IMR-90 (cell line): ENCODE measurements at regions not wholly inside any gene's neighbourhood (a gene's known extent, or its start where the extent isn't known, plus 50 kb on each side); places are given as distances from the start of the nearest gene placed in this dataset.
A peak's percentile ranks its signal among the peaks of the same experiment; 100 is the strongest.

Source experiments
- ATAC-seq: fragments of 200-7000 bp; cut with Tn5 transposase; 2 replicates; pipeline ENCODE4 v1.9.1; 2020; ENCODE audit warnings: low read depth, mild to moderate bottlenecking, moderate library complexity
- BruUV-seq: library from RNA; stranded (reverse); fragments of 400-500 nt; replicated peaks from 2 replicates; lab custom pipeline; 2021; lab: Mats Ljungman, UMichigan
- CTCF ChIA-PET: fragments of 300-600 bp; formaldehyde crosslinking; extraction: SDS; loops from one replicate; lab custom pipeline; 2021; ENCODE audit warnings: antibody characterized with exemption; lab: Yijun Ruan, JAX
- POLR2A ChIA-PET: fragments of 300-600 bp; sonication (Branson Sonifier 250); formaldehyde crosslinking; loops from one replicate; lab custom pipeline; 2022; ENCODE audit warnings: antibody characterized with exemption; ENCODE audit not compliant: unreplicated experiment; lab: Charles Lee
- DNase-seq: peaks from one replicate; pipeline ENCODE4 v3.0.0; 2013
- H2AFZ ChIP-seq: replicated peaks from 2 replicates; pipeline ENCODE3; 2013; ENCODE audit warnings: low read length, mild to moderate bottlenecking; ENCODE audit not compliant: poor library complexity
- H2AK5ac ChIP-seq: 2 replicates; pipeline ENCODE4 v1.6.1; 2013; ENCODE audit warnings: low read depth, low read length, inconsistent platforms
- H2AK9ac ChIP-seq: replicated peaks from 2 replicates; pipeline ENCODE3; 2013; ENCODE audit warnings: mild to moderate bottlenecking, low read depth, low read length, moderate library complexity; ENCODE audit not compliant: poor library complexity
- H2BK120ac ChIP-seq: 2 replicates; pipeline ENCODE4 v1.6.1; 2013; ENCODE audit warnings: low read depth, low read length, inconsistent platforms
- H2BK15ac ChIP-seq: 3 replicates; pipeline ENCODE4 v1.6.1; 2013; ENCODE audit warnings: low read depth, low read length, inconsistent platforms
- H2BK20ac ChIP-seq: 2 replicates; pipeline ENCODE4 v1.6.1; 2013; ENCODE audit warnings: low read depth, mild to moderate bottlenecking, inconsistent platforms, low read length, moderate library complexity
- H2BK5ac ChIP-seq: 2 replicates; pipeline ENCODE4 v1.6.1; 2013; ENCODE audit warnings: mild to moderate bottlenecking, low read depth, low read length, inconsistent platforms; ENCODE audit not compliant: poor library complexity, severe bottlenecking
- H3K14ac ChIP-seq: replicated peaks from 2 replicates; pipeline ENCODE4 v1.6.1; 2013; ENCODE audit warnings: low read depth, low read length, inconsistent platforms
- H3K18ac ChIP-seq: 2 replicates; pipeline ENCODE4 v1.6.1; 2013; ENCODE audit warnings: low read depth, low read length, control low read depth
- H3K23ac ChIP-seq: 2 replicates; pipeline ENCODE4 v1.6.1; 2013; ENCODE audit warnings: low read depth, low read length, inconsistent platforms
- H3K27ac ChIP-seq: 2 replicates; pipeline ENCODE4 v1.5.1; 2013; ENCODE audit warnings: mild to moderate bottlenecking, control low read depth, low read length; ENCODE audit not compliant: insufficient read depth
- H3K27me3 ChIP-seq: 2 replicates; pipeline ENCODE4 v1.6.1; 2013; ENCODE audit warnings: low read length; ENCODE audit not compliant: control insufficient read depth, insufficient read depth
- H3K36me3 ChIP-seq: 2 replicates; pipeline ENCODE4 v1.6.1; 2013; ENCODE audit warnings: low read length, mixed read lengths; ENCODE audit not compliant: control insufficient read depth, insufficient read depth
- H3K4ac ChIP-seq: 2 replicates; pipeline ENCODE4 v1.6.1; 2013; ENCODE audit warnings: low read depth, low read length, inconsistent platforms
- H3K4me1 ChIP-seq: 2 replicates; pipeline ENCODE4 v1.6.1; 2013; ENCODE audit warnings: low read length, mixed read lengths; ENCODE audit not compliant: control insufficient read depth, insufficient read depth
- H3K4me2 ChIP-seq: 2 replicates; pipeline ENCODE4 v1.6.1; 2013; ENCODE audit warnings: low read depth, mild to moderate bottlenecking, control low read depth, low read length, moderate library complexity
- H3K4me3 ChIP-seq: 2 replicates; pipeline ENCODE4 v1.5.1; 2013; ENCODE audit warnings: low read depth, mild to moderate bottlenecking, control low read depth, low read length, moderate library complexity; ENCODE audit not compliant: insufficient read depth
- H3K56ac ChIP-seq: 2 replicates; pipeline ENCODE4 v1.6.1; 2013; ENCODE audit warnings: low read length, inconsistent platforms; ENCODE audit not compliant: insufficient read depth; ENCODE audit errors: extremely low read depth
- H3K79me1 ChIP-seq, 2 experiments: 2 replicates each; pipeline ENCODE4 v1.6.1; 2013; ENCODE audit warnings: low read length in 2 of 2, inconsistent platforms in 1 of 2, low read depth in 1 of 2
- H3K9ac ChIP-seq: 2 replicates; pipeline ENCODE4 v1.6.1; 2013; ENCODE audit warnings: low read depth, low read length, control low read depth
- H3K9me1 ChIP-seq: 2 replicates; pipeline ENCODE4 v1.6.1; 2013; ENCODE audit warnings: low read length, inconsistent platforms; ENCODE audit not compliant: insufficient read depth
- H3K9me3 ChIP-seq: 2 replicates; pipeline ENCODE4 v1.6.1; 2013; ENCODE audit warnings: low read length; ENCODE audit not compliant: control insufficient read depth, insufficient read depth
- H4K20me1 ChIP-seq: 2 replicates; pipeline ENCODE4 v1.6.1; 2013; ENCODE audit warnings: low read length, inconsistent platforms; ENCODE audit not compliant: insufficient read depth
- H4K5ac ChIP-seq: 2 replicates; pipeline ENCODE4 v1.6.1; 2013; ENCODE audit warnings: mild to moderate bottlenecking, low read depth, low read length, control low read depth
- H4K8ac ChIP-seq, 2 experiments: 2 replicates each; pipeline ENCODE4 v1.6.1; 2013; ENCODE audit warnings: low read depth in 2 of 2, low read length in 2 of 2, control low read depth in 1 of 2, inconsistent platforms in 1 of 2
- H4K91ac ChIP-seq: 2 replicates; pipeline ENCODE4 v1.6.1; 2013; ENCODE audit warnings: low read depth, low read length, inconsistent platforms; ENCODE audit not compliant: insufficient read depth
- BHLHE40 ChIP-seq: fragments of 150-350 bp; IDR thresholded peaks from 2 replicates; pipeline ENCODE4 v1.6.1; 2016; ENCODE audit warnings: mild to moderate bottlenecking, low read depth, low read length
- CHD1 ChIP-seq: IDR thresholded peaks from 2 replicates; pipeline ENCODE4 v1.6.1; 2012; ENCODE audit warnings: low read depth, low read length, improper control_type of control experiment
- CTCF ChIP-seq: conservative IDR thresholded peaks from 2 replicates; pipeline ENCODE4 v1.5.1; 2012; ENCODE audit warnings: mild to moderate bottlenecking, low read depth, low read length, improper control_type of control experiment
- MAZ ChIP-seq: IDR thresholded peaks from 2 replicates; pipeline ENCODE4 v1.6.1; 2012; ENCODE audit warnings: low read depth, mild to moderate bottlenecking, low read length, improper control_type of control experiment, moderate library complexity, borderline replicate concordance
- NFE2L2 ChIP-seq: fragments of 150-350 bp; IDR thresholded peaks from 2 replicates; pipeline ENCODE4 v1.6.1; 2016; ENCODE audit warnings: low read depth, mild to moderate bottlenecking, low read length
- RCOR1 ChIP-seq: IDR thresholded peaks from 2 replicates; pipeline ENCODE4 v1.6.1; 2012; ENCODE audit warnings: mild to moderate bottlenecking, low read length, improper control_type of control experiment; ENCODE audit not compliant: insufficient replicate concordance
- RFX5 ChIP-seq: IDR thresholded peaks from 2 replicates; pipeline ENCODE4 v1.8.0; 2012; ENCODE audit warnings: low read depth, mild to moderate bottlenecking, low read length, moderate library complexity
- WGBS, 2 experiments: methylation state at CpG; one replicate each; pipeline versions ENCODE4 v1.1.5 to v1.1.7; 2013; ENCODE audit warnings: missing lambda C conversion rate in 2 of 2; ENCODE audit not compliant: insufficient read length in 1 of 2; ENCODE audit errors: extremely low coverage in 2 of 2; 5-methylcytosine and 5-hydroxymethylcytosine counted together
- dilution Hi-C: fragments of 300-500 bp; cut with HindIII; formaldehyde crosslinking; loops from one replicate; pipeline ENCODE4 v1.14.3; 2018; ENCODE audit warnings: low sequenced_read_pairs; ENCODE audit not compliant: unreplicated experiment
- in situ Hi-C: fragments of 300-500 bp; cut with MboI; formaldehyde crosslinking; loops from 3 replicates; pipeline ENCODE4 v1.14.3; 2019; ENCODE audit warnings: low sequenced_read_pairs, inconsistent platforms, mixed read lengths
- intact Hi-C: fragments of 100-400 bp; cut with micrococcal nuclease; formaldehyde crosslinking; loops from 2 replicates; pipeline ENCODE4 v1.10.0; 2022

DNA sequence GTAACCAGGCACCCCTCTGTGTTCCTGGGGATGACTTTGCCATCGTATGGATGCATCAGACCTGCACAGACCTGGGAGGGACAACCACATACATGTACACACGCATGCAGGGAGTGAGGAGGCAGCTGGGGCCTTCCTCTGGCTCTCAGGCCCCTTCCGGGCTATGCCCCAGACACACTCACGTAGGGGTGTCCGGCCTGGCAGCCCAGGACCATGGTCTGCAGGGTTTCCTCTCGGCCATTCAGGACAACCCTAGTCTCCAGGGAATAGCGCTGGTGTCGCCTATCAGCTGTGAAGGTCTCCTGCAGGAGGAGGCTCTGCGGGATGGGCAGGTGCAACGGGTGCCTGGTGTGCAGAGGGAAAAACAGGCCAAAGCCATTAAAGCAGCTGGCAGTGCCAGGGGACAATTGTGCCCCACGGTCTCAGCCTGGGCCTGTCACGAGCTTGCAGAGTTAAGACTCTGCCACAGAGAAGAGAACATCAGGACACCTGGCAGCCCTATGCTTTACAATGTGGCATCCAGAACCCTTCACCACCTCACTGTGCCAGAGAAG, 101.4 kb downstream of the RMI2 start:
- no peak overlapping the region for H3K4me3 ChIP-seq
- H3K79me1 ChIP-seq, result no peaks in the 10 kb centered on the region
- H3K14ac ChIP-seq, result no peak overlapping the region
- H3K9me3 ChIP-seq, result peaks cover 3% of the 10 kb centered on the region
- H4K20me1 ChIP-seq, result no peaks in the 10 kb centered on the region
- no peak overlapping the region for H3K18ac ChIP-seq
- H2AFZ ChIP-seq, result no peak overlapping the region
- no peak overlapping the region for H2BK15ac ChIP-seq
- peak overlapping the region; percentile 70 for H2AK9ac ChIP-seq
- H3K27ac ChIP-seq, result no peak overlapping the region
- no peaks in the 10 kb centered on the region for H3K9me1 ChIP-seq
- H4K8ac ChIP-seq, result no peak overlapping the region
- H3K36me3 ChIP-seq, result no peaks in the 10 kb centered on the region
- H3K56ac ChIP-seq, result no peak overlapping the region
- no peak overlapping the region for H3K9ac ChIP-seq
- WGBS, 2 experiments, result 67% methylated on average over 6 of the region's 12 CpGs; no CpG with 5 or more reads in 1 of the 2 experiments
- no peak overlapping the region for H2BK20ac ChIP-seq
- no peak overlapping the region for H2BK120ac ChIP-seq
- H3K23ac ChIP-seq, result no peak overlapping the region
- H4K91ac ChIP-seq, result no peak overlapping the region
- no peak overlapping the region for H3K4me2 ChIP-seq
- BruUV-seq, result no TSS peak
- H3K4ac ChIP-seq, result no peak overlapping the region
- DNase-seq (no peak), ATAC-seq (no peak)
- intact Hi-C loops (no loop called here), dilution Hi-C loops (no loop called here), in situ Hi-C loops (no loop called here)
- H2BK5ac ChIP-seq, result no peak overlapping the region
- H4K5ac ChIP-seq, result no peak overlapping the region
- H3K27me3 ChIP-seq, result peaks cover 28% of the 10 kb centered on the region
- H2AK5ac ChIP-seq, result no peak overlapping the region
- POLR2A ChIA-PET, result no interaction called here
- TF ChIP-seq MAZ, result no peak
- TF ChIP-seq CHD1, result no peak
- TF ChIP-seq NFE2L2, result no peak
- TF ChIP-seq RCOR1, result no peak
- TF ChIP-seq CTCF, result no peak
- no peak for TF ChIP-seq RFX5
- TF ChIP-seq BHLHE40, result no peak
- no peaks in the 10 kb centered on the region for H3K4me1 ChIP-seq
- CTCF ChIA-PET, result no interaction called here
